GM18511 (cell line): ENCODE measurements at regions not wholly inside any gene's neighbourhood (a gene's known extent, or its start where the extent isn't known, plus 50 kb on each side); places are given as distances from the start of the nearest gene placed in this dataset.

Experiments
- ATAC-seq: cut with Tn5 transposase; IDR thresholded peaks from one replicate; pipeline ENCODE4 v1.9.1; 2021; ENCODE audit warnings: mild to moderate bottlenecking, moderate library complexity; ENCODE audit not compliant: unreplicated experiment

DNA sequence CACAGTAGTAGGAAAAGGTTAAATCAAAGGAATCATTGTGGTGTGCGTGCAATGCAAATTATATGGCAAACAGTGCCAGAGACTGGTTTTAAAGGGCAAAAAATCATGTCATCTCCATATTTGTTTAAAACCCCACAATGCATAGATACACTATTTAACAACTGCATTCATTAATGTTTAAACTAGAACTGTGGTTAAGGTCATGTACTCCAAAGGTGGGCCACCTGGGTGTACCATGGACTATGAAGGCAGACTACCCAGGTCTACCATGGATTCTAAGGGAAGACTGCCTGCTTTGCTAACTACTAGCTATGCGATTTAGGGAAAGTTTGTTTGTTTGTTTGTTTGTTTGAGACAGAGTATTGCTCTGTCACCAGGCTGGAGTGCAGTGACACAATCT is 356.3 kb downstream of the ZEB2 start:
- no peak for ATAC-seq

DNA sequence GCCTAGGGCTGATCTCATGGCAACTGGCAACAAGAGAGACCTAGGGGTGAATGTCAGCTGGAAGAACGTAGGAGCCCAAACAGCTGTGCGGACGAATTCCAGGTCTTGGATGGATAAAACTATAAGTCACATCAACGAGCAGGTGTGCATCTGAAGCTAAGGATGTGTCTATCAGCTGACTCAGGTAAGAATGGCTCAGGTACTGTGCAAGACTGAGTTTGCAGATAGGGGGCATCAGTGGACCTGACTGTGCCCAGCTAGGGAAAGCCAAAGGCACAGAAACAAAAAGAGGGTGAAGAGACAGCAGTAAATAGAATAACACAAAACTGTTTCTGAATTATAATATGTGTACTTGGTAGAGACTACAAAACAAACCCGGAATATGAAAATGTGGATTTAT is 357.3 kb downstream of the ZEB2 start:
- peak; percentile 80 for ATAC-seq

GRCh38 chr2:144161061-144161460 is 358.9 kb downstream of the ZEB2 start:
- no peak for ATAC-seq

DNA sequence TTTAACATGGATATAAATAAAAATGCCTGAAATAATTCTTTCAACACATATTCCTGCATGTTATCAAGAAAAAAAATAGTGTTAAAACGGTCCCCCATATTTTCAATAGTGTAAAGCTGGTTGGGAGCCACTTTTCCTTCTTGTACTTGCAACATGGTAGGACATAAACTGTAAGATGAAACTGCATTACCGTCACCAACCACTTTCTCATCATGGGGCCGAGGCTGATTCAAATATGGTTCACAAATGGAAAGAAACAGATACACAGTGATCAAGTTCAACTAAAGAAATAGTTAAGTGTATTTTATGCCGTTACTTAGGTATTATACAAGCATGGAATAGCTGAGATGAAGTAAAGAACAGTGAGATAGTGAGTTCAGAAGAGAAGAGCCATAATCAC is 360.7 kb downstream of the ZEB2 start:
- no peak for ATAC-seq

DNA sequence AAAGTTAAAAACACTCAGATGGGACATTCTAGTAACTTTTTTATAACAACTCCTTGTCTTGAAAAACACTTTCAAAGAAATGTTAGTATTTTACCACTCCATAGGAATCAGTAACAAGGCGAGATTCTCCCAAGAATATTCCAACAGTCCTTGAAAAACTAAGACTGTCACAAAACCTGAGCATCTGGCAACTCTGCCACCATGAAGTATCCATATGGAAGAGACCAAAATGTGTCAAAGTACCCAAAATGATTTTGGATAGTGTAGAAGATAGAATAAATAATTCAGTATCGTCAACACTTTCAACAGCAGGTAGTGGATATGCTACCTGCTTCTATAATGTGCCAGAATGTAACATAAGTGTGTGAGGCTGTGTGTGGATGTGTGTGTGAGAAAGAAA is 361.8 kb downstream of the ZEB2 start:
- ATAC-seq, result no peak

- no peak for ATAC-seq
Measured at GRCh38 chr2:144156736-144157640, 362.9 kb downstream of the ZEB2 start.

DNA sequence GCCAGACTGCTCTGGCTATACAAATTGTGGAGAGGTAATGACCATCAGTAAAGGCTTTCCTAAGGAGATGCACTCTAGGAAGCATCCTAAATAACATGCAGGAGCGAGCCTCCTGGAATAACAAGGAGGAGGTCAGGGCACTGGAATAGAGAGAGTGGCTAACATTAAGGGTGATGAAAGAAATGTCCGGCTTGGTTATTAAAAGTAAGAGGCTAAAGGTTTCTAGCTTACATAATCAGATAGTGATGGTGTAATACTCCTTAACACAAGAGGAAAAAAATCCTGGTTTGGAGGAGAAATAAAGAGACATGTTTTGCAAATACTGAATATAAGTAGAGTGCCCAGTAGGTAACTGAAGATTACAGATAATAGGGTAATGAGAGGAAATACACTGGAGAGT is 365.7 kb downstream of the ZEB2 start:
- ATAC-seq, result no peak

DNA sequence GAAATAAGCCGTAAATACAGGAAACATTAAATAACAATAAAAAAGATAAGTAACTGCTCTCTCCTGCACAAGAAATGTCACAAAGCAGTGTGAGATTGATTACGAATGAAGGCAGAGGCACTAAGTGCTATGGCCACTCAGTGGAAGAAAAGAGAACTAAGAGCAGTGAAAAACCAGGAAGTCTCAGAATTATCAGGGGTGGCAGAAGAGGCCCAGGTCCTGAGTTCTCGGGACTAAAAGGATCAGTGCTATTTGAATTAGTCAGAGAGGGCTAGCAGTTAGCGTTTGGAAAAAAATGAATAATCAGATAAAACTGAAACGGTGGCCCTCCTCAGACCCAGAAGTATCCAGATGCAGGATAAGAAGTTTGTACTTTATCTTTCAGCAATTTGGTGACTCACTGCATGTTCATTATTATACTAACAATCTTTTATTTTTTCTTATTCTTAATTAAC is 367.1 kb downstream of the ZEB2 start:
- ATAC-seq, result peak; percentile 90

- no peak for ATAC-seq
Measured at GRCh38 chr2:144151851-144152250, 368.1 kb downstream of the ZEB2 start.

DNA sequence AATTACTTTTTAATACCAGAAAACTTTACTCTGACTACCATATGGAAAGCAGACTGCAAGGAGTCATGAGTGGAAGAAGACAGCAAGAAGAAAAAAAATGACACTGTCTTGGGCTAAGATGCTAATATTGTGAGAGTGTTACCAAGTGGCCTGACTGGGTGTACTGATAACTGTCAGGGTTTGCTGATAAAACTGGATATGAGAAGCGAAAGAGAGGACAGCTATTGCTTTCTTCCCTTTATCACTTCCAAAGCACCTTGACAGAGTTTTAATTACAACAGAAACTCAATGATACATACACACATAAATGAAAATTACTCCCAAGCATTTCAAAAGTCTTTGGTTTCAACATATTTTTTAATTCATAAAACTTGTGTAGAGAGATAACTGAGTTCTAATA is 368.5 kb downstream of the ZEB2 start:
- no peak for ATAC-seq

- no peak for ATAC-seq
Measured at GRCh38 chr2:144147356-144147755, 372.6 kb downstream of the ZEB2 start.

DNA sequence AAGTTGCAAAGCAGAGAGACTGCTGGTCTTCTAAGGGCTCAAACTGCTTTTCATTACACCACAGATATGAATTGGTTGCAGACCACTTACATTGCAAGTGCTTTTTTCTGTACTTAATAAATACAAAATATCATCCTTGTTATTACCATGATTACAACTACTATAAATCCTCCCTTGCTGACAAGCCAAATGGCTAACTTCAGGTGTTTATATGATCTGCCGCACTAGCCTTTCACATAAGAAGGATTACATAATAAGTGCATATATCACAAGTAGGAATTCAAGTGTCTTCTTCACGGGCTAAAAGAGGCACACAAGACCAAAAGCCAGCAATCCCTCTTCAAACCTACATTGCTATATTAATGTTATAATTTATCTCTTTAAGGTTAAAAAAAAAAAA is 373.0 kb downstream of the ZEB2 start:
- ATAC-seq, result no peak

- ATAC-seq, result no peak
Measured at GRCh38 chr2:144146076-144146475, 373.8 kb downstream of the ZEB2 start.

DNA sequence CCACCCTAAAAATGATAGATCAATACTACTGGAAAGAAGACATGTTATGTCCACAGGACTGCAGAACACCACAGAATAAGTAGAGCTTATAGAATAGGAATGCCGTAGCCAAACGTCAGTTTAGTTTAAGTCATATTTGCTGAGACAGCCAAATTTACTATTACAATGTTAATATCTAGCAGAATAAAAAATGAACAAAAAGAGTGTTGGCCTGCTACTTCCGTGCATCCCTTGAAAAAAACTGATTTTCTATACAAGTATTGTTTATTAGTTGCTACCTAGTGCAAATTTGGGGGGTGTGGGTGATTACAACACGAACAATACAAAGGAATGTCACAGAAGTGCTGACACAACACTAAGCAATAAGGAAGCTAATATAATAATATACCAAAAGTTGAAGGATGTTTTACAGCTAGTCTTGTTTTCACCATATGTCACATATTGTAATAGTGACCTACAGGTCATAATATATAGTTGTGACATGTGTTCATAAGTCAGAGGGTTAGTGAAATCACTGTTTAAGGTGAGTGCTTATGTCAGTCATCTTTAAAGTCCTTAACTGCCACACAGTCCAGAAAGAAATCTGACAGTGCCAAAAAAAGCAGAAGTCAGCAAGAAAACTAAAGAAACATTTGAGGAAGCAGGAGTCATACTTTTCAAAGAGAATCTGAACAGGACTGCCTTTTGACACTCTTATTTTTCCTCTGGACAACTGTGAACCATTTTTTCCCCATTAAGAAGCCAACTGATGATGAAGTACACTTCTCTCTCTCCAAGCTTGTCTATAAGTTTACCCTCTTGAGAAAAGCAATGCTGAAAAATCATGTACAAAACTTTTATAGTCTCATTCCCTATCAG is 376.4 kb downstream of the ZEB2 start:
- no peak for ATAC-seq

DNA sequence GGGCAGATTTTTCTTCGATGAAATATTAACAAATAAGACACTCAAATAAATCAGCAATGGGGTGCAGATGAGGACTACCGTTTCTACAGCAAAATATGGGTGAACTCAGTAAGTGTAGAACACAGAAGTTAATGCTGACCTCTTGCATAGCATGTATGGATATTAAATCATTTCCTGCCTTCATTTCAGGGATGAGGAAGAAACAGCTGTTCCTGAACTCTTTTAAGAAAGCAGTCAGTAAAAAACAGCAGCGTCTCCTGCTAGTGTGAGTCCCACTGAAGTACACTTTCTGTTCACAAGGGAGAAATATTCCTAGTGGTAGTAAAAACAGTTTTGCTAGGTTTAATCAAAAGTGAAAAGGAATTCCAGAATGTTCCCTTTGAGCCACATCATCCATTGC is 379.0 kb downstream of the ZEB2 start:
- no peak for ATAC-seq

- ATAC-seq, result no peak
Measured at GRCh38 chr2:144137705-144138428, 382.1 kb downstream of the ZEB2 start.

DNA sequence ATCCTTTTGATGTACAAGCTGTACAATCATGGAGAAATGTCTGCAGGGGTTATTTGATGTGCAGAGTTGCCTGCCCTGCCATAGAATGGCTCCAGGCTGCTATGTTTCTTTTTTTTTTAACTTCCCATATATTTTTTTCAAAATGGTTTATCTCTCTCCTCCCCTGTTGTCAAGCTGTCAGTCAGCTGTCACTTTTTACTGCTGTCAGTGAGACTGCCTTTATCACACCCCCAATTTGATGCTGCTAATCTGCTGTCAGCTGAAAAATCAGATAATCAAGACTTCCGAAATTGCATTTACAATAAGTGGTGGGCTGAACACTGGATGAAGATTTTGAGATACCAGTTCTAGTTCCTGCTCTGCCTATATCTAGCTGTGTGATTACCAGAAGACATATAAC is 382.6 kb downstream of the ZEB2 start:
- no peak for ATAC-seq

GRCh38 chr2:144136297-144137010 is 383.5 kb downstream of the ZEB2 start:
- no peak for ATAC-seq

DNA sequence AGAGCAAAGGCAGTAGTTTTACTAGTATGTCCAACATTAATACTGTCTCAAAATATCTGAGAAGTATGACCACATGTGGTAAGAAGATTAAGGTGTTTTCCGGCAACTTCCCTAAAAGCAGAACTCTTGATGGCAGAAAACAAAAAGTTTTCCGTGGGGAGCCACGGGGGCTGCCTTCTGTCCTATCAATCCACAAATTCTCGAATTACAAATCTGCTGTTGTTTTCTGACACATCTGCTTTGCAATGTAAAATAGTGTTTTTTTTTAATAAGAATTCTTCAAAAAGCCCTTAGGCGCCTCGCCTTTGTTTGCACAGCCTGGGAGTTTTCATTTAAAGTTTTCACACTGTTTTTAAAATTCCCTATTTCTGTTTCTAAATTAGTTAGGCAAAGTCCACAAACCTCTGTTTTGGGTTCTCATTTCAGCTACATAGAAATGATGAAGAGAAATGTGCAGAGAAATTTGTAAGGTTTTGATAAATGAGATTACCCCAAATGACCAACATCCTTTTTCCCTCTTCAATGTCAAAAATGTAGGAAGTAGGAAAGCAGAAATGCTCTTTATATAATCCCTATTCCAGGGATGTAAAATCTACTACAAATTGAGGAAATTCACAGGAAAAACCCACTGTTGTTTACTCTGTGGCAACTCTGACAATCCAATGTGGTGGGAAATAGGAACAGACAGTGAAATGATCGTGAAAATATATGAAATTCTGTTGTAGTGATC is 385.8 kb downstream of the ZEB2 start:
- no peak for ATAC-seq

- no peak for ATAC-seq
Measured at GRCh38 chr2:144132357-144132756, 387.6 kb downstream of the ZEB2 start.
